Testis (tissue), 2 donors: ENCODE measurements at regions not wholly inside any gene's neighbourhood (a gene's known extent, or its start where the extent isn't known, plus 50 kb on each side); places are given as distances from the start of the nearest gene placed in this dataset.

Experiments used
- DNase-seq: peaks from one replicate; pipeline ENCODE4 v3.0.0-alpha.2; 2019
- H3K27ac ChIP-seq, 2 donors: fragments of 200-600 bp; sonication (generic); one replicate each; pipeline ENCODE4 v1.5.1; 2019
- H3K27me3 ChIP-seq: fragments of 200-600 bp; sonication (generic); one replicate; pipeline ENCODE4 v1.5.1; 2019
- H3K36me3 ChIP-seq: fragments of 200-600 bp; sonication (generic); one replicate; pipeline ENCODE4 v1.5.1; 2017; ENCODE audit warnings: low read depth; ENCODE audit errors: missing control alignments
- H3K4me1 ChIP-seq: fragments of 200-600 bp; sonication (generic); one replicate; pipeline ENCODE4 v1.5.1; 2019
- H3K4me3 ChIP-seq, 2 donors: fragments of 200-600 bp; sonication (generic); one replicate each; pipeline ENCODE4 v1.5.1; 2017 to 2019
- H3K9me3 ChIP-seq: fragments of 200-600 bp; sonication (generic); one replicate; pipeline ENCODE4 v1.5.1; 2017
- CTCF ChIP-seq, 3 experiments: fragments of 450-650 bp in 2 of 3; fragments of 200-600 bp in 1 of 3; sonication (generic) in 1 of 3; IDR thresholded peaks; one replicate each; pipeline ENCODE4 v1.5.1; 2016 to 2019; ENCODE audit warnings: antibody characterized with exemption in 3 of 3, mild to moderate bottlenecking in 2 of 3, moderate library complexity in 1 of 3
- POLR2A ChIP-seq: fragments of 450-650 bp; IDR thresholded peaks from one replicate; pipeline ENCODE4 v1.6.1; 2017; ENCODE audit warnings: antibody characterized with exemption, mild to moderate bottlenecking, moderate library complexity
- WGBS, 2 donors: methylation state at CpG; one replicate each; pipeline ENCODE4 v1.1.5; 2018; 5-methylcytosine and 5-hydroxymethylcytosine counted together
- intact Hi-C: fragments of 100-400 bp; cut with DNase I; formaldehyde crosslinking; loops from one replicate; pipeline ENCODE4 v1.15.1; 2023; ENCODE audit warnings: low total_unique reads

- H3K4me3 ChIP-seq: no peak overlapping the region
- intact Hi-C loops: no loop called here
- no peak for DNase-seq
- no peaks in the 10 kb centered on the region for H3K36me3 ChIP-seq
- no peak overlapping the region for H3K27ac ChIP-seq
- H3K27me3 ChIP-seq: no peaks in the 10 kb centered on the region
- 82 to 85% methylated on average over 4 of the region's 4 CpGs for WGBS, 2 donors
- H3K4me1 ChIP-seq: no peaks in the 10 kb centered on the region
- no peaks in the 10 kb centered on the region for H3K9me3 ChIP-seq
- no peak for TF ChIP-seq CTCF (IDR thresholded peaks at IDR 0.05)
- no peak for TF ChIP-seq POLR2A
These were observed 178.7 kb upstream of the VIPR2 start for GRCh38 chr7:159323359-159323758.

GRCh38 chr7:159321278-159321677 is 176.6 kb upstream of the VIPR2 start:
- Histone ChIP-seq H3K4me1 (no peaks in the 10 kb centered on the region), H3K4me3 (no peak overlapping the region), H3K36me3 (no peaks in the 10 kb centered on the region), H3K9me3 (no peaks in the 10 kb centered on the region), H3K27ac (no peak overlapping the region), H3K27me3 (no peaks in the 10 kb centered on the region)
- no peak for TF ChIP-seq CTCF (IDR thresholded peaks at IDR 0.05)
- TF ChIP-seq POLR2A: no peak
- DNase-seq: no peak
- intact Hi-C loops: no loop called here
- WGBS, 2 donors: 69 to 76% methylated on average over 2 of the region's 2 CpGs

GRCh38 chr7:159318682-159319351 is 174.2 kb upstream of the VIPR2 start:
- no peak overlapping the region for H3K4me3 ChIP-seq
- H3K27ac ChIP-seq: no peak overlapping the region
- no peaks in the 10 kb centered on the region for H3K4me1 ChIP-seq
- H3K36me3 ChIP-seq: no peaks in the 10 kb centered on the region
- DNase-seq: no peak
- no peak for TF ChIP-seq POLR2A
- no peak for TF ChIP-seq CTCF (IDR thresholded peaks at IDR 0.05)
- 47 to 58% methylated on average over 4 of the region's 4 CpGs for WGBS, 2 donors
- H3K27me3 ChIP-seq: no peaks in the 10 kb centered on the region
- H3K9me3 ChIP-seq: no peaks in the 10 kb centered on the region
- intact Hi-C loops: no loop called here

GRCh38 chr7:159317294-159317693 is 172.6 kb upstream of the VIPR2 start:
- Histone ChIP-seq H3K27me3 (no peaks in the 10 kb centered on the region), H3K9me3 (no peaks in the 10 kb centered on the region), H3K27ac (no peak overlapping the region), H3K4me1 (no peaks in the 10 kb centered on the region), H3K4me3 (no peak overlapping the region), H3K36me3 (no peaks in the 10 kb centered on the region)
- intact Hi-C loops: no loop called here
- DNase-seq: no peak
- TF ChIP-seq CTCF (IDR thresholded peaks at IDR 0.05) (no peak), POLR2A (no peak)

GRCh38 chr7:159311172-159311494 is 166.5 kb upstream of the VIPR2 start:
- Histone ChIP-seq H3K36me3 (no peaks in the 10 kb centered on the region), H3K4me1 (no peaks in the 10 kb centered on the region), H3K4me3 (no peak overlapping the region), H3K27ac (no peak overlapping the region), H3K27me3 (no peaks in the 10 kb centered on the region), H3K9me3 (no peaks in the 10 kb centered on the region)
- no peak for DNase-seq
- TF ChIP-seq CTCF (IDR thresholded peaks at IDR 0.05) (no peak), POLR2A (no peak)
- 92 to 96% methylated on average over 1 of the region's 1 CpG for WGBS, 2 donors
- intact Hi-C loops: no loop called here
